ENCODE measurements at regions not wholly inside any gene's neighbourhood (a gene's known extent, or its start where the extent isn't known, plus 50 kb on each side); places are given as distances from the start of the nearest gene placed in this dataset.
"Not testable (repeated sequence)": the region's sequence is repeated elsewhere in the genome, so short reads cannot be mapped to it uniquely, and the experiment has no call there.

DNA sequence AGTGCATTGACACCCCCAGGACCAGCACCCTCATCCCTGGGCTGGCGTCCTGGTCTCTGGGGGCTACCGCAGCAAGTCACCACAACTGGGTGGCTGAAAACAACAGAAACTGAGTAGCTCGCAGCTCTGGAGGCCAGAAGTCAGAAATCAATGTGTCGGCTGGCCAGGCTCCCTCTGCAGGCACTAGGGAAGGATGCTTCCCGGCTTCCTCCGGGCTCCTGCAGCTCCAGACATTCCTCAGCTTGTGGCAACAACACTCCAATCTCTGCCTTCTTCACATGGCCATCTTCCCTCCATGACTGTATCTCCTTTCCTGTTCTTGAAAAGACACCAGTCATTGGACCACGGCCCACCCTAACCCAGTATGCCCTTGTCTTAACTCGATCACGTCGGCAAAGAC lies 224.2 kb downstream of the NPHP4 start:
- no peak for DNase-seq (ENCODE audit: extremely low read depth, low read depth)
- TF ChIP-seq, protein P1, sequence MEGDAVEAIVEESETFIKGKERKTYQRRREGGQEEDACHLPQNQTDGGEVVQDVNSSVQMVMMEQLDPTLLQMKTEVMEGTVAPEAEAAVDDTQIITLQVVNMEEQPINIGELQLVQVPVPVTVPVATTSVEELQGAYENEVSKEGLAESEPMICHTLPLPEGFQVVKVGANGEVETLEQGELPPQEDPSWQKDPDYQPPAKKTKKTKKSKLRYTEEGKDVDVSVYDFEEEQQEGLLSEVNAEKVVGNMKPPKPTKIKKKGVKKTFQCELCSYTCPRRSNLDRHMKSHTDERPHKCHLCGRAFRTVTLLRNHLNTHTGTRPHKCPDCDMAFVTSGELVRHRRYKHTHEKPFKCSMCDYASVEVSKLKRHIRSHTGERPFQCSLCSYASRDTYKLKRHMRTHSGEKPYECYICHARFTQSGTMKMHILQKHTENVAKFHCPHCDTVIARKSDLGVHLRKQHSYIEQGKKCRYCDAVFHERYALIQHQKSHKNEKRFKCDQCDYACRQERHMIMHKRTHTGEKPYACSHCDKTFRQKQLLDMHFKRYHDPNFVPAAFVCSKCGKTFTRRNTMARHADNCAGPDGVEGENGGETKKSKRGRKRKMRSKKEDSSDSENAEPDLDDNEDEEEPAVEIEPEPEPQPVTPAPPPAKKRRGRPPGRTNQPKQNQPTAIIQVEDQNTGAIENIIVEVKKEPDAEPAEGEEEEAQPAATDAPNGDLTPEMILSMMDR (IDR thresholded peaks at IDR 0.05; ENCODE audit: low read depth, low read length): no peak

DNA sequence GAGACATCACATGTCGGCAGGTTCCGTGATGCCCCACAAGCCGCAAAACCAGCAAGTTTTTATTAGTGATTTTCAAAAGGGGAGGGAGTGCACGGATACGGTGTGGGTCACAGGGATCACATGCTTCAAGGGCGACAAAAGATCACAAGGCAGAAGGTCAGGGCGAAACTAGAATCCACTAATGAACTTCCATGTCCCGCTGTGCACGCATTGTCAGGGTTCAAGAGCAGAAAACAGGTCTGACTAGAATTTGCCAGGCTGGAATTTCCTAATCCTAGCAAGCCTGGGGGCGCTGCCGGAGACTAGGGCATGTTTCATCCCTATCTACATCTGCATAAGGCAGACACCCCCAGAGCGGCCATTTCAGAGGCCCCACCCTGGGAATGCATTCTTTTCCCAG lies 225.2 kb downstream of the NPHP4 start:
- not testable (repeated sequence) for DNase-seq (ENCODE audit: extremely low read depth, low read depth)

DNA sequence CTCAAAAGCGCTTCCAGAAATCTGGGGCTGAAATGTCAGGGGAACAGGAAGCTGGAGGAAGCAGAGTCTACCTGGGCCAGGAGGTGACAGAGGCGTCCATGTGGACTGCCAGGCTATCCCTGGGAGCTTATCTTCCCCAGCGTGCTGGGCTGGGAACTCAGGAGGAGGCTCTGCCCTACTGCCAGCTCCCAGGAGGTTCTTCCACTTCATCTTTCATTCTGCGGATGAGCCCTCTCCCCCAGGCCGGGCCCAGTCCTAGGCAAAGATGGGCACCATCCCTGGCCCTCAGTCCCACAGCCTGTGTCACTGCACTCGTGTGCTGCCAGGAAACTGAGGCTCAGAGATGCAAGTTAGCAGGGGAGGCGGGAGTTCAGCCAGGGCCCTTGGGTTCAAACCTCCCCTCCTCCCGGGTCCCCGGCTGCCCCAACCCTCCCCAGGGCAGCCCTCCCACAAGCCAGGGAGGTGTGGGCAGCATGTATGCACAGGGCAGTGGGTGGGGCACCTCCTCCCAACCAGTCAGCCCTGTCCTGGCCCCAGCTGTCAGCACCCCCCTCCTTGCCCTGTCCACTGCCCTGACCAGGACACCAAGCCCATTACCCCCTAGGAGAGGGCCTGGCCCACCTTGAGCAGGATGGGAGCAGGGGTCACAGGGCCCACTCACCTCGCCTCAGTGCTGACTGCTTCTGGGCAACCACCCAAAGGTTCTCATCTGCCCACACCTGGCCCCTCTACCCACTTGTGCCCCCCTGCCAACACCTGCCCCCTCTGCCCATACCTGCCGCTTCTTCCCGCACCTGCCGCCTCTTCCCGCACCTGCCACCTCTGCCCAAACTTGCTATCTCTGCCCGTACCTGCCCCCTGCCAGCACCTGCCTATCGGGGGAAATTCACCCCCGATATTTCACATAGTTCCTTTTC lies 226.0 kb downstream of the NPHP4 start:
- no peak for DNase-seq (ENCODE audit: extremely low read depth, low read depth)

DNA sequence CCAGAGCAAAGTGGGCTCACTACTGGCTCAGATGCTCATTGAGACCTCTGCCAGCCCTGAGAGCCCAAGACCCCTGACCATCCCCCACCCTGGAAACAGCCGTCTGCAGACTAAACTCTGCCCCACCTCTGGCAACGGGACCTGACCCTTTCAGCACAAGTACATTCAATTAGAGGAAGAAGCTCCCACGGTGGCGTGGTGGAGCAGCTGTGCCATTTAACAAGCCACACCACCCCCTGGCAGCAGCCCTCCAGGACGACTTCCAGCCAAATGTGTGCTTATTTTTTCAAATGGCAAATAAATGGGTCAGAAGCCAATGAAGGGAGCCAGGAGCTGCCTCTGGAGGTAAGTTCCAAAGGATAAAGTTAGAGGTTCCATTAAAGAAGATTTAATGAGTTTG lies 226.7 kb downstream of the NPHP4 start:
- TF ChIP-seq, protein P1 (IDR thresholded peaks at IDR 0.05; ENCODE audit: low read depth, low read length): no peak
- DNase-seq (ENCODE audit: extremely low read depth, low read depth): no peak

More for the DNA sequence above, 226.0 kb downstream of the NPHP4 start:
- TF ChIP-seq, protein P1 (IDR thresholded peaks at IDR 0.05; ENCODE audit: low read depth, low read length): no peak

DNA sequence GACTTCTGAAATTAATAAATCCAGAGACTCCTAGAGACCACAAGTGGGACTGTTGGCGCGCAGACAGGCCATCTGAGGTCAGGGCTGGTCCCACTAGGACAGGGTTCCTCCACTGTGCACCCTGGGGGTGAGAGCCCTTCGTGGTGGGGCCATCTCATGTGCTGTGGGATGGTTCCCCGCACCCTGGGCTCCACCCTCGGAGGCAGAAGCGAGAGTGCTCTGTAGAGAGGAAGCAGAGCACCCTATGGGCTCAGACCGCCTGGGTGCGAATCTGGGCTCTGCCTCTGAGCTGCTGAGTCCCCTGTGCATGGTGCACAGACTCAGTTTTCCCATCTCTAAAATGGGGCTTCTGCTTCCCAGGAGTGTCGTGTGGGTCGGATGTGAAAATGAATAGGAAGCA lies 227.3 kb downstream of the NPHP4 start:
- TF ChIP-seq, protein P1 (IDR thresholded peaks at IDR 0.05; ENCODE audit: low read depth, low read length): no peak
- no peak for DNase-seq (ENCODE audit: extremely low read depth, low read depth)

DNA sequence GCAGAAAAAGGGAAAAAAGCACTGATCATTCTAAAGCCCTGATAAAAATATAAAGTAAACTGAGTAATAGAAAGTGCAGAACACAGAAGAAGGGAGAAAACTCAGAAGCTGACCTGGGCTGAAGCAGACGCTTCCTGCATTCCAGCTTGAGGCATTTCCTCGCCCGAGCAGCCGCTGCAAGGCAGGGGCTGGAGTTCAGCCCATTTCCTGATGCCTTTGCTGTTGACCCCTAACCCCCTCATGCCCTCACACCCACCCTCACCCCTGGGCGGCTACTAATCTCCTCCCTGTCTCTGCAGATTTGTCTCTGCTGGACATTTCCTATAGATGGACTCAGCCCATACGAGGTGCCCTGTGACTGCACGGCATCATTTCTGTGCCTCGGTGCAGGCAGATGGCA lies 227.8 kb downstream of the NPHP4 start:
- TF ChIP-seq, protein P1 (IDR thresholded peaks at IDR 0.05; ENCODE audit: low read depth, low read length): no peak
- DNase-seq (ENCODE audit: extremely low read depth, low read depth): no peak

DNA sequence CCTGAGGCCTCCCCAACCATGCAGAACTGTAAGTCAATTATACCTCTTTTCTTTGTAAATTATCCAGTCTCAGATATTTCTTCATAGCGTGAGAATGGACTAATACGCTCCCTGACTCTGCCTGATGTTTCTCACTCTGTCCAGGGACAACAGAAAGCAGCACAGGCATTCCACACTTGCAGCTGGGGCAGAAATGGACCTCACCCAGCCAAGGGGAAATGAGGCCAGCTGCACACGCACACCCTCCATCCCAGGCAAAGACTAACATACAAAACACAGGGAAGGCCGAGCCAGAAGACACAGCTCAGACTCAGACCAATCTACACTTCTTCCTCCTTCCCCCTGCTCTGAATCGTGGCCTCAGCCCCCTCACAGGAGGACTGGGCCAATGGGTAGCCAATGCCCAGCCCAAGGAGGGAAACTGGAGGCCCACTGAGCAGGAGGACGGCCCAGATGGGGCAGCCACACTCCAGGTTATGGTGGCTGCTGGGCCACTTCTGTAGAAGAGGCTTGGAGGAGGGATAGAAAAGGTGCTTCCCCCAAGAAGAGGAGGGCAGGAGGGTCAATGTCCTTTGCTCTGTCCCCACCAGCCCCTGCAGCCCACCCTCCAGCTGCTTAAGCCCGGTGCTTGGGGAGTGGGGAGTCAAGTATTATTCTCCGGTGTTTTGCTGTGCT lies 228.4 kb downstream of the NPHP4 start:
- no peak for DNase-seq (ENCODE audit: extremely low read depth, low read depth)
- TF ChIP-seq, protein P1 (IDR thresholded peaks at IDR 0.05; ENCODE audit: low read depth, low read length): no peak

Measured in AG09319 (cell line).